ENCODE measurements at regions not wholly inside any gene's neighbourhood (a gene's known extent, or its start where the extent isn't known, plus 50 kb on each side); places are given as distances from the start of the nearest gene placed in this dataset.
"Not testable (repeated sequence)": the region's sequence is repeated elsewhere in the genome, so short reads cannot be mapped to it uniquely, and the experiment has no call there.

DNA sequence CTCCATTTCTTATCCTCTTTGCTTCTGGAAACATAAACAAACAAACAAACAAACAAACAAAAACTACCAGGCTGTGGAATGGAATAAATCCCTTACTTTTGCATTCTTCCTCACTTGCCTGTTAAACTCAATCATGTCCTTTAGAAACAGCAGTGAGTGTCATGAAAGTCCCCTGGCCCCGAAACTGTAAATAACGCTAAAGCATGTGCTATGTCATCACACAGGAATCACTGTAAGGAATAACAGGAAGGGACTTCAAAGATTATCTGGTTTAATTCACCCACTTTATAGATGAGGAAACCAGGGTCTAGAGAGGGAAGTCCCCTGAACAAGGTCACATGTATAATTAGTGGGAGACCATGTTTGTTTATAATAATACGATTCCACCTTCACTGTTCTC is 159.4 kb upstream of the MEOX2 start:
- no peak for DNase-seq

DNA sequence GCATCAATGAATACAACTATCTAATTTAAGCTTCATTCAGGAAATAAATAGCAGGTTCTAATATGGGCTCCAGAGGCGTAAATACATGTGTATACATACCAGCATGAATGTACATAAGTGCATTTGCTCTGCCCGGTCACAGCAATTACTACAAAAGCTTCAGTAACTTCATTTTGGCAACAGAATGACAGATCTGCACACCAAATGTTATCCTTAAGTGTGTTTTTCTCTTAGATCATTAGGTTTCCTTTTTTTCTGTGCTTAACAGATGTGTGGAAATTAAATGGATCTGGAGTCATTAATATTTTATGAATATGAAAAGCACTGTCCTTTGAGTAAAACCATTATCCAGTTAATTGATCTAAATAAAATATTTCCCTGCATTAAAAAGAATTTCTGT is 159.0 kb upstream of the MEOX2 start:
- DNase-seq = no peak

DNA sequence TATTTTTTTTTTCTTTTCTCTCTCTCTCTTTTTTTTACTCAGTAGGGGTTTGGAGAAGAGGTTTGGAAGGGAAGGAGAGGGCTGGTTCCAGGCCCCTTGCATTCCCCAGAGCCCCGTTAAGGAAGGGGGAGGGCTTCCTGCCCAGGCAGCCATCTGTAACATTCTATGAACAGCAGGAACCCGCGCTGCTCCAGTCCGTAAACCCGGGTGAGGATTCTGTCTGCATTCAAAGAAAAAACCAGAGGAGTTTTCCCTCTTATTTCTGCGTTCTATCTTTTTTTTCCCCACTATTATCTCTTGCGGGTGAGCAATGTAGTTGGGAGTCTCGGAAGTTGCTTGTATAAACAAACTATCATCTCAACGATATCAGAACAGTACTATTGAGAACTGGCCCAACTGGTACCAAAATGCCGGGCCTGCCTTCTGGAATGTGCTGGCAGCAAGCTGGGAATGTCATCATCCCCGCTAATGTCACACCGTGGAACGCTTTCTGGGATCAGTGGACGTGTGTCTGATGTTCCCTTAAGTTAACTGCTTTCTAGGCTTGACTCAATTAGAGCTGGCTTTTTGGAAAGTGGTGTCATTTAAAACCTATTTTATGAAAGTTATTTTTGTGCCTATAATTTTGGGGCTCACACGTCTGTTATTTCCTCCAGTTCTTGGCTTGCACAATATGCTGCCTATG is 153.1 kb upstream of the MEOX2 start:
- no peak for DNase-seq

DNA sequence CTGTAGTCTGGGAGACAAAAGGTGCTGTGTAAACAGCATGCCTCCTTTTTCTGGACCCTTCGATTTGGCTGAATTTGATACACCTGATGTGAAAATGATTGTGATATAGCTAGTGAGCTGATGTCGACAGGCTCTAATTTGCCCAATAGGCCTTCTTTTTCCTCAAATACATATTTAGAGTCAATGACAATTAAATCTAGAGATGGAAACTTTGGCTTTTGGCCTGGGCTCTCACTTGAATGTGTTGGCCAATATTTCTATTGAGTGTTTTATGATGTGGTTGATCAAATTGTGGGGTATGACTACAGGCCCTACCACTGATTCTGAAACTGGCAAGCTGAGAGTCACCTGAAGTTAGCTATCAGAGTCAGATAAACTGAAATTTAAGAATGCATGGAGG is 151.8 kb upstream of the MEOX2 start:
- no peak for DNase-seq

DNA sequence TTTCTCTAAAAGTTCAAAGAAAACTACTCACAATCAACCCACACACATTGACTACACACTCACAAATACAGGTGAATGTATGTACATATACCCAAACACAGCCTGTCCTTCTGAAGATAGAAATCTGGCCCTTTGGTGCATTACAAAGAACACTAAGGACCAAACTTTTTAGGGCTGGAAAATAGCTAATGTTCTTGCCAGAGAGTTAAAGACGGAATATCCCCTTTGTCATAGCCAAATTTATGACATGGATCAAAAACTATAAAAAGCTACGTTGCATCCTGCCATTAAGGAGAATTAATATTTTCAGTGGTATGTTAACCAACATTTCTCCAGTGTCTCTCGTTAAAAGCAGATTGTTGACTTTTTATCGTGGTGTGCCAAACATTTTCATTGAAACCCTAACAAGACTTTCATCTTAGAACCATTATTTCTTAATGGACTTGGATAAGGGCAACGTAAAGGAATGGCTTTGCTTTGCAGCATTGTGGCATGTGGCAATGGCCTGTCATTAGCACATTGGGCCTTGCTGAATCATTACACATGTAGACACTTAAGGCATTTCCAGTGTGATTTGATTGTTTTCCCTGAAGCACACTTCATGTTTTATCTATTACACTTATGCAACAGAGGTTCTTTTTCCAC is 150.9 kb upstream of the MEOX2 start:
- no peak for DNase-seq

DNA sequence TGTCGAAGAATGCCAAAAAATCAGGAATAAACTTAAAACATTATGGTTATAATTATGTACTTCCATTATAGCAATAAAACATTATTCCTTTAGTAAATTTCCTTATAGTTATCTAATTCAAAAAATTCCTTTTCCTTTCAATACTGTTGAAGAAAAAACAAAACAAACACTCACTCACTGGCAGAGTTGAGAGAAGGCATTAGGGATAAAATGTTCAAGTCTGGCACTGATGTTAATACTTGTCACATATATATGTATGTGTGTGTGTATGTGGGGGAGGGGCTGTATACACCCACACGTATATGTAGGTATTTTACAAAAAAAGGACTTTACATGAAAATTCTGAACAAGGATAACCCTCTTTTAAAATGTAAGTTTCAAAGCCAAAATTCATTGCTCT is 150.2 kb upstream of the MEOX2 start:
- no peak for DNase-seq

DNA sequence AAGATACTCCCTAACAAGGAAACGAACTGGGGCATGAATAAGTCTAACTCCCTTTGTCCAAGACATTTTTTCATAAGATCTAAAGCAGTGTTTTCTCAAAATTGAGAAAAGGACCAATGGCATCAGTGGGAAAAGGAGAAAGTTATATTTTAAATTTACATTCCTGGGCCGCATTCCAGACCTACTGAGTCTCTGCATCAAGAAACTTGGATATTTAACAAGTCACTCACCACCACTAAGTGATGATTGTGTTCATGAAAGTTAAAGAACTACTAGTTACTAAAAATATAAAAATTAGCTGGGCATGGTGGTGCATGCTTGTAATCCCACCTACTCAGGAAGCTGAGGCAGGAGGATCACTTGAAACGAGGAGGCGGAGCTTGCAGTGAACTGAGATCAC is 149.6 kb upstream of the MEOX2 start:
- no peak for DNase-seq

DNA sequence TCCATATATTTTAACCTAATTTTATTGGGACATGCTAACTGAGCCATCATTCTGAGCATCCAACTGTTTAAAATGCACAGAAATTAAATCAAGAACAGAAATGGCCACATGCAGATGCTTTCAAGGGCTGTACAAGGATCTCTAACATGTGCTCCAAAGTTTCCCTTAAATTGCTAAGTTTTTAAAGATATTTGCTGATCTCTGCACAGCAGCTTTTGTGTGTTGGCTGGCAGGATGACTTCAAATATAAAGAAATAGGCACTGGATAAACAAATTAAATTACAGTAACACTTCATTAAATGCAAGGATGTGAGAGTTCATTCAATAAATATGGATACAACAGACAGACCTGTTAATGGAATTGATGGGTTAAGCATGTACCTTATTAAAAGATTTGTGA is 148.0 kb upstream of the MEOX2 start:
- DNase-seq = no peak

DNA sequence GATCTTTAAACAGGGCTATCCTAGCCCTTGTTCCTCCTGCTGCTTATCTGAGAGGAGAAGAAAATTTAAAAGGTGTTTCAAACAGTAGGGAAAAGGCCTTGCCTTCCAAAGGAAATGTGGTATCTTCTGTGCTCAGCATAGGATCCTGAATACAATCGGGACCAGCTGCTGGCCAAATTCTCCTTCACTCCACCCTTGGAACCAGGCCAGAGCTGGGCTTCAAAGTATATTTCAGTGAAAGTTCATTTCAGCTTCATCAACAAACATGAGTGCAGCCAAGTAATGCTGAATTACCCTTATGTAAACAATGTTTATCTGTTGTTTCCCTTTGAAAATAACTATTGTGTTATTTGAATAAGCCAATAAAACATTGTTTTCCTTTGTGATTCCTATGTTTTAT is 146.5 kb upstream of the MEOX2 start:
- DNase-seq = no peak

DNA sequence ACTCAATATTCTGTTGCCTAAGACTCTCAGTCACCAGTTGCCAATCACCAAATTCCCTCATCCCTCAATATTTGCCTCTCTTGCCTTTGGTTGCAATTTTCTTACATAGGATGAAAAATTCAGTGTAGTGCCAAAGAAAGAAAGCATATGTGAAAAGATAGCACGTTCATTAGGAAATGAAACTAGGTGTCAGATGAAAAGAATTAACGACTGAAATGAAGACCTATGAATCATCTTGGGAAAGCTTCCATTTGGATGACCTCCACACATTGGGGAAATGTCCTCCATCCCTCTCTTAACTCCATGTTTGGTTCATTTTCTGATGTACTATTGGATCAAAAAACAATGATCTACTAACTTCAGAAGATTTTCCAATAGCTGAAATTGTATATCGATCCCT is 145.1 kb upstream of the MEOX2 start:
- no peak for DNase-seq

DNA sequence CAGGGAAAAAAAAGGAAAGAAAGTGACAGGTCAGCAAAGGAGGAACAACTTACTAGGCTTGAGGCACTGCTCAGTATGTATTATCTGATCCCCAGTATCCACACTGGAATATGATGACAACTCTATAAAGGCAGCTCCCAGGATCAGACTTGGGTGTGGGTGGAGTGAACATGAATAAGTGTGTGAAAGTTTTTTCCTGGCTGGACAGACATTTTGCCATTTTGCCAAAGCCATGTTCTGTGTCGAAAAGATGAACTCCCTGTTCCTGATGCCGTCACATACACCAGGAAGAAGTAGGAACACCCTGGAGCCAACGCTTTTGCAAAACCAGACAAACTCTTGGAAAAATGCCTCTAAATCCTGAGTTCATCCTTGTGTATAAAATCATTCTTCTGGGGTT is 143.2 kb upstream of the MEOX2 start:
- DNase-seq = no peak

DNA sequence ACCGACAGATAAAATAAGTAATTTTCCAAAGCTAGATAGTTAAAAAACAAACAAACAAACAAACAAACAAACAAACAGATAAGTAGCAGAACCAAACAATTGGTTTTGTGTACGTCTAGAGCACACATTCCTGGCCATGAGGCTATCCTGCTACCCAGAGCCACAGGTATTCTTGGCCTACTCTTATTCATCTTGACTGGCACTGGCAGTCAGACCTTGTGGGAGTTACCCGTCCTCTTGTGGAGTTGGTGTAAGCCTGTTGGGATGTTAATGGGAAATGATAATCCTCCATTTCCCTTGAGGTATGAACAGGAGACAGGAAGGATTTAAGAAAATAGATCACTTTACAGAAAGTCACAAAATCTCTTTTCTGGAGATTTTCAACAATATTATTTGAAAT is 142.4 kb upstream of the MEOX2 start:
- no peak for DNase-seq

DNA sequence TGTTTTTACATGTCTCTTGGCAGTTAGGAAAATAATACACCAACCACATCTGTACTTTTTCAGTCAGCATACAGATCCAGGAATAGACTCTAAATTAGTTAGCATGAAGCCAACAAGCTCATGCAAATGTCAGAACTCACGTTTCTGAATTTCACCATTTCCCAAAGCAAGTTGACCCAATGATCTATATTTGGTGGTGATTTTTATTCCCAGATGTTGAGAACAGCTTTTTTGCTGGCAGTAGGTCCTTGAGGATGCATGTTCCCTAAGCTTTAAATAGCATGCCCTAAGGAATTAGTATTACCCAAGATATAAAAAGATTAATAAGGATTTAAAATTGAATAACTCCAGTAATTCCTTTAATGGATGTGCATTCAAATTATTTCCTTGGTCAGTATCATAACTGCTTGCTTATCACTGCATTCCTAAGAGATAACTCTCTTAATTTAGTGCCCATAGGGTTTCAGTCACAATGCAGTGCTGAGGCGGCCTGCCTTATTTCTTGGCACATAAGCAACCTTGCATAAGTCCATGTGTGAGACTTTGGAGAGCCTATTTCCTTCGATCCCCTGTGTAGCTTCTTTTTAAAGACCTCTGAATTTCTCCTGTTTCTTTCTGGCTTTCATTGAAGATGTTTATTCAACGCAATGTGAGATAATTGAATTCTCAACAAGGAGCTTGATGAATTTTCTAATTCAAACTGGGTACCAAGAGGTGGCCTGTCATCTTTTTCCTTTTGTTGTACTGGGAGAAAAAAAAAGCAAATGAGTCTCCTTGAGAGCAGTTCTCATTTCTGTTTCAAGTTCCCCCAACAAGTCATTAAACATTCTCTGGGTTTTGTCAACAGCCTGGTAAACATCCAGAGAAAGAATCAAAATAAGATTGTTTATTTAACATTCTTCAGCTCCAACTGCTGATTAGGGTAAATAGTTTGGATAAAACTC is 135.3 kb upstream of the MEOX2 start:
- no peak for DNase-seq

DNA sequence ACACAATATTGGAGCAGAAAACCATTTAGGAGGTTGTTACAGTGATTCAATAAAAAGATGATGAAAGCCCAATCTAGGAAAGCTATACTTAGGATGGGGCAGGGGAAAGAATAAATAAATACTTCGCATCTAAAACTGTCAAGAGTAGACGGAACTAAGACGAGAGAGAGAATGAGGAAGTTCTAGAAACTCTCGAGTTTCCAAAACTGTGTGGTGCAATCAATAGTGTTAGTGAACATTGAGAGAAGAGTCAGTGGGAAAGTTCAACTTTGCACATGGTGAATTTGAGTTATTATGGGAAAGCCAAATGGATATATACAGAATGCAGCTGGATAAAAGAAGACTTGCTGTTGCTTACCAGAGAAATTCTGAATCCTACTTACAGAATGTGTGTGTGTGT is 133.8 kb upstream of the MEOX2 start:
- DNase-seq = no peak

DNA sequence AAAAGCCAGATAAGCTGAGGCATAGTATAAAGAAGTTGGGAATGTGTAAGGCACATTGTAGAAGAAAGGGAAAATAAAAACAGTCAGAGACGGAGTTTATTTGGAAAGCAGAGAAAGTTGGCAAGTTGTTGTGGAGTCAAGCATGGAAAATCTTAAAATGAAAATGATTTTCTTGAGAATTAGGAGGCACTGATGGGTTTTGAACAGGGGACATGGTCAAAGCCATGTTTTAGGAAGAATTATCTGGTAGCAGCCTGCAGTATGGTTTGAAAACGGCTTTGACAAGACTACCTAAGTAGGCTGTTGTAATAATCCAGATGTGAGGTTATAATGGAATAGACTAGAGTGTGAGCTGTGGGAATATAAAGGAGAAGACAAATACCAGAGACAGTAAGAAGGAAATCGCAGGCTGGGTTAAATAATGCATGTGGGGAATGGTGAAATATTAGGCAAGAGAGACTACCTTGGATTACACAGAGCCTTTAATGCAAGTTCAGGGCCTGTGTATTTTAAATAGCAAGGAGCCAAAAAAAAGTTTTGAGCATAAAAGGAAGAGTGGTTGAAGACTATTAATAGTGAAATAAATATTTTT is 130.4 kb upstream of the MEOX2 start:
- no peak for DNase-seq

DNA sequence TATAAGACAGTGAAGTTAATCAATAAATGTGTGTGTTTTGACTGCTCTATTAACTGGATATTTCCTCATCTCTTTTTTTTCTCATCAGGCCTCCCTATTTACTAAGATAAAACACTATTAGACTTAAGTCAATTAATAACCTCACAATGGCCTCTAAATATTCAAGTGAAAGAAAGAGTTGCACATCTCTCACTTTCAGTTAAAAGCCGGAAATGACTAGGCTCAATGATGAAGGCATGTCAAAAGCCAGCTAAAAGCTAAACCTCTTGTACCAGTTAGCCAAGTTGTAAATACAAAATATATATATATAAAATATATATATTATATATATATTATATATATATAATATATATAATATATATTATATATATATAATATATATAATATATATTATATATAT is 127.0 kb upstream of the MEOX2 start:
- DNase-seq = no peak

DNA sequence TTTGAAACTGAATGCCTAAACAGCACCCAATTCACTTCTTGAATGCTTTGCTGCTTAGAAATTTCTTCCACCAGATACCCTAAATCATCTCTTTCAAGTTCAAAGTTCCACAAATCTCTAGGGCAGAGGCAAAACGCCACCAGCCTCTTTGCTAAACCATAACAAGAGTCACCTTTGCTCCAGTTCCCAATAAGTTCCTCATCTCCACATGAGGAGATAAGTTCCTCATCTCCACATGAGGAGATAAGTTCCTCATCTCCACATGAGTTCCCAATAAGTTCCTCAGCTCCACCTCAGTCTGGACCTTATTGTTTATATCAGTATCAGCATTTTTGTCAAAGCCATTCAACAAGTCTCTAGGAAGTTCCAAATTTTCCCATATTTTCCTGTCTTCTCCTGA is 123.9 kb upstream of the MEOX2 start:
- DNase-seq = not testable (repeated sequence)

DNA sequence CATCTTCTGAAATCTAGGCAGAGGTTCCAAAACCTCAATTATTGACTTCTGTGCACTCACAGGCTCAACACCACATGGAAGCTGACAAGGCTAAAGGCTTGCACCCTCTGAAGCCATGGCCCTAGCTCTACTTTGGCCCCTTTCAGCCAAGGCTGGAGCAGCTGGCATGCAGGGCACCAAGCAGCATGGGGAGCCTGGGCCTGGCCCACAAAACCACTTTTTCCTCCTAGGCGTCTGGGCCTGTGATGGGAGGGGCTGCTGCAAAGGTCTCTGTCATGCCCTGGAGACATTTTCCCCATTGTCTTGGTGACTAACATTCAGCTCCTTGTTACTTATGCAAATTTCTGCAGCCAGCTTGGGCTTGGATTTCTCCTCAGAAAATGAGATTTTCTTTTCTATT is 123.5 kb upstream of the MEOX2 start:
- not testable (repeated sequence) for DNase-seq

DNA sequence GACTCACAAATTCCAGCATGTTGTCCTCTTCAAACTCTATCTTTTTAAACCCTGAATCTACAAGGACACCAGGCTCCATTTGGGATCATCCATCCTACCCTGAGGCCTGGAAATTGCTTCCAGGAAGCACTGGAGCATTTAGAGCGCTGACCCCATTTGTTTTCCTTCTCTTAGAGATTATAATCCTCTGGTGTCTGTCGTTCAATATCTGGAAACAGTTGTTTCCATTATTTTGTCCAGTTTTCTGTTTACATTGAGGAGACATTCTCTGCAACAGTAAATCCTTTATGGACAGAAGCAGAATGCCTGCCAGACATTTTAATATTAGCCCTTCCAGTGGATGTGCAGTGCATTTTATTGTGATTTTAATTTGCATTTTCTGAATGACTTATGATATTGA is 119.4 kb upstream of the MEOX2 start:
- DNase-seq = no peak

DNA sequence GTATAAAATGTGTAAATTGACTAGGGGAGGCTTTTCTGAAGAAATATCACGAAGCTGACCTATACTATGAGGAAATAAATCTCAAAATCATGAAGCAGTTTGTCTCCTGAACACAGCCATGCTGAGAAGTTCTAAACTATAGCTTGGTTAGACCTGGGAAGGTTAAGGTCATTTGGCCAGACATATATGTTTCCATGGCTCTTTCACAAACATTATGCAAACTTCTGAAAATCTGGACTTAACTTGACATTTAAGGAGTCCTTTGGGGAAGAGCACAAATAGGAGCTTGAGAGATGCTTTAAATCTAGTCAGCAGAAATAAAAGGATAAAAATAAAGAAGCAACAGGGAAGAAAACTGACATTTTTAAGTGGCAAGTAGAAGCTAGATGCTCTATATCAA is 115.9 kb upstream of the MEOX2 start:
- no peak for DNase-seq

DNA sequence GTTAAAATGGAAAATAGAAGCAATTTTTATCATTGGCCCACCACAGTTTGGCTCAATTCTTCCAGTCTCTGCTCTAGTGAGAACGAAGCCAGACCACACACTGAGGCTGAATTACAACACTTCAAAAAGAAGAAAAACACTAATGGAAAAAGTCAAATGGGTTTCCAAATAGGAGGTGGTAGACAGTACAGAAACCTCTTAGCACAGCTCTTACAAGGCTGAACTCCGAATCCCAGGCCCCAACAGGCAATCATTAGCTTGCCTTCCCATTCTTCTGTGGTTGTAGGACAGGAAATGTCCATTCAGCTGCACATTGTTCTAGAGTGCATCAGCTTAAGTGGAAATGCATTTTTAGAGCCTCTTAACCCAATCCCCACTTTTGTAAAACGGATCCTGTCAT is 115.1 kb upstream of the MEOX2 start:
- DNase-seq = no peak

DNA sequence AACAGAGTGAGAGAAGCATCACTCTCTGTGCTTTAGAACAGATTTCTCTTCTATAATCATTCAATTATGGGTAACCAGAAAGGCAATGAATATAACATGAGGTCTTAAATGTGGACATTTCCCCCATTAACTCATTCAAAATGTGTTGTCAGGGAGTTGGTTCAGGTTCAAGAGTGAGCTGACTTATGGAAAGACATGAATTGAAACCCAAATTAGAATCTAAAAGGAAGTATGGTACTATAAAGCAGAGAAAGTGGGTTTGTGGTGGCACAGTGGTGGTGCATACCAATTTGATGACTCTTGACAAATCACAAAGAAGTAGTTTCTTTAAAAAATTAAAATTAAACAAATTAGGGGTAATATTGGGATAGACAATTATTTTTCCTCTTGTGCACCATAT is 114.6 kb upstream of the MEOX2 start:
- DNase-seq = no peak

DNA sequence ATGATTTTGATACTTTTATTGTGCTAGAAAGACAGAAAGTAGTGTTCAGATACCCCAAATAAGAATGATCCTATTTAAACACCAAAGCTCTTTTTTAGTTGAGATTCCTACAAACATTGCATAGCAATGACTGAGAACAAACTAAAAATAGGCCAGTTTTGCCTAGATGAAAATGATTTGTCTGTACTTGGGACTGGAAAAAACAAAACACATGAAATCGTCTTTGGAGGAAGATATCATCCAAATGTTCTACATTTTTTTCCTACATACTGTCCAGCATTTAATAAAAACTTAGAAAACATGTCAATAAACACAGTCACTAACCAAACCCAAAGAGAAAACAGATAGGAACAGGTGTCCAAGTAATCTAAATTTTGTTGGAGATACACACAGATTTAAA is 111.6 kb upstream of the MEOX2 start:
- no peak for DNase-seq

DNA sequence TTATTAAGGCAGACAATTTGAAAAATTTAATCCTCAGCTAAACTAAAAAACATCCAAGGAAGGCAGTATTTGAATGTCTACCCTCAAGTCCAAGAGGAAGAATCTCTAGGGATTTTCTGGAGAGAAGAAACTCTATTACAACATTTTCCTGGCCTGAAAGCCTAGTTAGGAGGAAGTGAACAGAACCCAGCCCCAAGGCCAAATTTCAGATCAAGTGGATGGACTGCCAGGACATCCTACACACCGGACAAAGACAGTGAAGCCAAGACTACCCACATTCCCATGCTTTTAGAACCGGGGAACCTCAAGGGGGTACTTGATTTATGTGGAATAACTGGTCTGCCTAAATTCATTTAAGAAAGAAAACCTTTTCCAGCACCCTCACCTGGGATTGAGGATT is 108.9 kb upstream of the MEOX2 start:
- DNase-seq = no peak

All from activated CD4-positive, alpha-beta T cell treated with anti-CD3 and anti-CD28 coated beads, Interleukin-2, amount 50 U/mL, for 48 hours (primary cell).